SK-N-SH (cell line): ENCODE measurements at regions not wholly inside any gene's neighbourhood (a gene's known extent, or its start where the extent isn't known, plus 50 kb on each side); places are given as distances from the start of the nearest gene placed in this dataset.

Source experiments
- CTCF ChIA-PET: fragments of 300-600, 350-600 bp; formaldehyde crosslinking; extraction: SDS; loops from one replicate; lab custom pipeline; 2021; lab: Yijun Ruan, JAX
- POLR2A ChIA-PET: fragments of 350-600 bp; sonication (Branson Sonifier 250); formaldehyde crosslinking; extraction: SDS; loops from one replicate; lab custom pipeline; 2020; ENCODE audit warnings: antibody characterized with exemption, inconsistent platforms; lab: Yijun Ruan, JAX
- DNase-seq: peaks from one replicate; pipeline ENCODE4 v3.0.0; 2012
- H2AFZ ChIP-seq: fragments of 200-600 bp; sonication (generic); 2 replicates; pipeline ENCODE4 v1.8.1; 2016; ENCODE audit warnings: antibody characterized with exemption, mild to moderate bottlenecking, low read depth
- H3F3A ChIP-seq: fragments of 200-600 bp; sonication (generic); replicated peaks from 2 replicates; pipeline ENCODE3; 2016; ENCODE audit warnings: antibody characterized with exemption, mild to moderate bottlenecking; ENCODE audit not compliant: insufficient read depth
- H3K27ac ChIP-seq, 2 experiments: fragments of 200-500 bp in 1 of 2; fragments of 200-600 bp in 1 of 2; sonication (Bioruptor generic) in 1 of 2; sonication (generic), shearing (Covaris generic) in 1 of 2; 2 replicates each; pipeline versions ENCODE4 v1.5.1 to v1.6.1; 2014 to 2016; ENCODE audit warnings: low read depth in 2 of 2, inconsistent platforms in 1 of 2, low read length in 1 of 2, mild to moderate bottlenecking in 1 of 2, mixed read lengths in 1 of 2
- H3K27me3 ChIP-seq: fragments of 200-600 bp; sonication (generic), shearing (Covaris generic); 2 replicates; pipeline ENCODE4 v1.6.1; 2016; ENCODE audit warnings: mixed run types; ENCODE audit not compliant: insufficient read depth
- H3K36me3 ChIP-seq, 2 experiments: fragments of 200-500 bp in 1 of 2; fragments of 200-600 bp in 1 of 2; sonication (Bioruptor generic) in 1 of 2; sonication (generic) in 1 of 2; replicated peaks in 1 of 2; 2 replicates each; pipeline versions ENCODE3 to v1.5.1; 2014 to 2016; ENCODE audit warnings: low read length in 1 of 2, mild to moderate bottlenecking in 1 of 2; ENCODE audit not compliant: insufficient read depth in 2 of 2, control insufficient read depth in 1 of 2
- H3K4me1 ChIP-seq, 2 experiments: fragments of 200-500 bp in 1 of 2; fragments of 200-600 bp in 1 of 2; sonication (Bioruptor generic) in 1 of 2; sonication (generic), shearing (Covaris generic) in 1 of 2; 2 replicates each; pipeline versions ENCODE4 v1.5.1 to v1.6.1; 2014 to 2016; ENCODE audit warnings: low read depth in 1 of 2, low read length in 1 of 2, mixed run types in 1 of 2; ENCODE audit not compliant: insufficient read depth in 2 of 2, control insufficient read depth in 1 of 2
- H3K4me2 ChIP-seq: fragments of 200-600 bp; sonication (generic), shearing (Covaris generic); 2 replicates; pipeline ENCODE4 v1.6.1; 2017; ENCODE audit warnings: mixed run types
- H3K4me3 ChIP-seq, 2 experiments: fragments of 200-500 bp in 1 of 2; fragments of 200-600 bp in 1 of 2; sonication (Bioruptor generic) in 1 of 2; sonication (generic), shearing (Covaris generic) in 1 of 2; 2 replicates each; pipeline versions ENCODE4 v1.5.1 to v1.8.1; 2014 to 2016; ENCODE audit warnings: low read depth in 2 of 2, inconsistent platforms in 1 of 2, low read length in 1 of 2, mild to moderate bottlenecking in 1 of 2, mixed read lengths in 1 of 2, moderate library complexity in 1 of 2
- H3K79me2 ChIP-seq: fragments of 200-600 bp; sonication (generic); 2 replicates; pipeline ENCODE4 v1.8.1; 2017; ENCODE audit warnings: mild to moderate bottlenecking; ENCODE audit not compliant: insufficient read depth
- H3K9ac ChIP-seq: fragments of 200-600 bp; sonication (generic); 2 replicates; pipeline ENCODE4 v1.6.1; 2017; ENCODE audit warnings: mixed run types
- H3K9me2 ChIP-seq: fragments of 200-600 bp; sonication (generic); 2 replicates; pipeline ENCODE4 v1.6.1; 2017; ENCODE audit warnings: mixed run types
- H3K9me3 ChIP-seq: fragments of 200-600 bp; sonication (generic); 2 replicates; pipeline ENCODE4 v1.6.1; 2017; ENCODE audit warnings: mixed run types, mild to moderate bottlenecking, moderate library complexity
- H4K20me1 ChIP-seq: fragments of 200-600 bp; sonication (generic); 2 replicates; pipeline ENCODE4 v1.6.1; 2017; ENCODE audit warnings: mild to moderate bottlenecking, mixed run types; ENCODE audit not compliant: insufficient read depth
- EP300 ChIP-seq, 2 experiments: IDR thresholded peaks; 2 replicates each; pipeline versions ENCODE4 v1.4.0 to v1.6.1; 2012; ENCODE audit warnings: borderline replicate concordance in 1 of 2, low read depth in 1 of 2, low read length in 1 of 2
- FOXJ3 ChIP-seq: sonication (generic); formaldehyde crosslinking; IDR thresholded peaks from 2 replicates; pipeline ENCODE4 v1.5.1; 2020; ENCODE audit warnings: mild to moderate bottlenecking, missing genetic modification reagents
- GABPA ChIP-seq: IDR thresholded peaks from 2 replicates; pipeline ENCODE4 v1.4.0; 2012; ENCODE audit warnings: low read depth, mild to moderate bottlenecking
- GATA2 ChIP-seq: sonication (generic); formaldehyde crosslinking; IDR thresholded peaks from 2 replicates; pipeline ENCODE4 v1.5.0; 2020; ENCODE audit warnings: mild to moderate bottlenecking, missing genetic modification reagents
- IRF3 ChIP-seq: fragments of 150-350 bp; IDR thresholded peaks from 2 replicates; pipeline ENCODE4 v1.6.1; 2016; ENCODE audit warnings: mild to moderate bottlenecking, low read depth, low read length
- MAX ChIP-seq: IDR thresholded peaks from 2 replicates; pipeline ENCODE4 v1.4.0; 2012; ENCODE audit warnings: low read depth
- REST ChIP-seq: IDR thresholded peaks from 2 replicates; pipeline ENCODE4 v1.6.1; 2012; ENCODE audit warnings: mild to moderate bottlenecking, low read depth, low read length, moderate library complexity
- RFX5 ChIP-seq: IDR thresholded peaks from 2 replicates; pipeline ENCODE4 v1.6.1; 2012; ENCODE audit warnings: mild to moderate bottlenecking, improper control_type of control experiment, low read length
- RXRA ChIP-seq: IDR thresholded peaks from 2 replicates; pipeline ENCODE4 v1.4.0; 2012; ENCODE audit warnings: low read depth, mild to moderate bottlenecking, borderline replicate concordance
- TAF1 ChIP-seq: IDR thresholded peaks from 2 replicates; pipeline ENCODE4 v1.6.1; 2012; ENCODE audit warnings: low read depth, mild to moderate bottlenecking, low read length, moderate library complexity, borderline replicate concordance
- WGBS: methylation state at CpG from one replicate; pipeline ENCODE4 v1.1.6; 2017; ENCODE audit warnings: low lambda C conversion rate; 5-methylcytosine and 5-hydroxymethylcytosine counted together

- TF ChIP-seq IRF3 (no peak), REST (no peak), RXRA (no peak), EP300 (IDR thresholded peaks at IDR 0.05; ENCODE audit: borderline replicate concordance in 1 of 2, low read depth in 1 of 2, low read length in 1 of 2) (no peak), FOXJ3 (CRISPR knock-in tag) (no peak), GABPA (no peak), TAF1 (no peak)
- TF ChIP-seq, all 33 proteins: peak for 0
Measured at GRCh38 chr9:108687006-108687987, 168.5 kb downstream of the ACTL7B start (continued).

GRCh38 chr9:108684288-108685025 lies 171.3 kb downstream of the ACTL7B start:
- H3K4me2 ChIP-seq: no peak overlapping the region
- H3F3A ChIP-seq: no peaks in the 10 kb centered on the region
- ChIA-PET POLR2A (no interaction called here), CTCF (no interaction called here)
- H3K79me2 ChIP-seq: no peaks in the 10 kb centered on the region
- H3K36me3 ChIP-seq: no peaks in the 10 kb centered on the region
- no peaks in the 10 kb centered on the region for H4K20me1 ChIP-seq
- H2AFZ ChIP-seq: no peak overlapping the region
- TF ChIP-seq IRF3: no peak
- TF ChIP-seq GATA2 (CRISPR knock-in tag): no peak
- TF ChIP-seq MAX: no peak
- TF ChIP-seq RFX5: no peak
- WGBS: 10% methylated on average over 4 of the region's 4 CpGs
- H3K9me2 ChIP-seq: no peaks in the 10 kb centered on the region
- no peaks in the 10 kb centered on the region; the same call in 1 of the 2 replicates for H3K27me3 ChIP-seq
- no peak overlapping the region for H3K4me3 ChIP-seq
- no peaks in the 10 kb centered on the region for H3K4me1 ChIP-seq
- H3K9ac ChIP-seq: no peak overlapping the region
- DNase-seq: no peak
- H3K27ac ChIP-seq: no peak overlapping the region
- no peaks in the 10 kb centered on the region for H3K9me3 ChIP-seq
